ENCODE measurements at regions not wholly inside any gene's neighbourhood (a gene's known extent, or its start where the extent isn't known, plus 50 kb on each side); places are given as distances from the start of the nearest gene placed in this dataset.

- Histone ChIP-seq H3K4me3 (ENCODE audit: low read depth, low read length) (no peak overlapping the region), H3K9me3 (ENCODE audit: control insufficient read depth, insufficient read depth, low read depth, low read length) (no peaks in the 10 kb centered on the region), H3K27ac (ENCODE audit: extremely low read depth, low read depth, low read length) (no peak overlapping the region), H3K36me3 (ENCODE audit: control insufficient read depth in 2 of 2, insufficient read depth in 1 of 2, low read length in 2 of 2) (no peaks in the 10 kb centered on the region), H3K4me1 (ENCODE audit: control insufficient read depth, insufficient read depth, low read length) (no peaks in the 10 kb centered on the region)
- TF ChIP-seq ZNF555 (tag by site-specific recombination; conservative IDR thresholded peaks at IDR 0.05) (no peak), ZNF639 (tag by site-specific recombination; IDR thresholded peaks at IDR 0.05) (no peak), REST (tag by site-specific recombination; IDR thresholded peaks at IDR 0.05) (0 out of 2 replicates have a peak, but pooled peaks have one; percentile 34), ZNF561 (tag by site-specific recombination; IDR thresholded peaks at IDR 0.05; ENCODE audit: borderline replicate concordance) (no peak), ZNF24 (tag by site-specific recombination; IDR thresholded peaks at IDR 0.05) (no peak), ZFP37 (tag by site-specific recombination; IDR thresholded peaks at IDR 0.05) (no peak)
- ChIA-PET POLR2A (no interaction called here), CTCF (no interaction called here)
These were observed 156.8 kb upstream of the ADAMTS9 start for GRCh38 chr3:64844558-64844957.

- CTCF ChIA-PET = no interaction called here
- Histone ChIP-seq H3K4me3 (ENCODE audit: low read depth, low read length) (no peak overlapping the region), H3K36me3 (ENCODE audit: control insufficient read depth in 2 of 2, insufficient read depth in 1 of 2, low read length in 2 of 2) (no peaks in the 10 kb centered on the region), H3K9me3 (ENCODE audit: control insufficient read depth, insufficient read depth, low read depth, low read length) (no peaks in the 10 kb centered on the region), H3K4me1 (ENCODE audit: control insufficient read depth, insufficient read depth, low read length) (no peaks in the 10 kb centered on the region), H3K27ac (ENCODE audit: extremely low read depth, low read depth, low read length) (no peak overlapping the region)
- POLR2A ChIA-PET = no interaction called here
- TF ChIP-seq ZNF530 (tag by site-specific recombination; IDR thresholded peaks at IDR 0.05; ENCODE audit: low read depth) = no peak
- no peak for TF ChIP-seq ZNF701 (tag by site-specific recombination; IDR thresholded peaks at IDR 0.05)
- no peak for TF ChIP-seq ZNF704 (tag by site-specific recombination; IDR thresholded peaks at IDR 0.05)
- no peak for TF ChIP-seq KLF7 (tag by site-specific recombination; IDR thresholded peaks at IDR 0.05; ENCODE audit: borderline replicate concordance)
- TF ChIP-seq ZEB2 (tag by site-specific recombination; IDR thresholded peaks at IDR 0.05) = no peak
- no peak for TF ChIP-seq KLF16 (tag by site-specific recombination; IDR thresholded peaks at IDR 0.05)
- no peak for TF ChIP-seq HIC1 (tag by site-specific recombination; IDR thresholded peaks at IDR 0.05)
- TF ChIP-seq ZNF10 (tag by site-specific recombination; IDR thresholded peaks at IDR 0.05) = no peak
- TF ChIP-seq ZNF707 (tag by site-specific recombination; IDR thresholded peaks at IDR 0.05) = no peak
- TF ChIP-seq EGR2 (tag by site-specific recombination; IDR thresholded peaks at IDR 0.05; ENCODE audit: low read depth) = no peak
- no peak for TF ChIP-seq ZNF624 (tag by site-specific recombination; IDR thresholded peaks at IDR 0.05)
- no peak for TF ChIP-seq OVOL3 (tag by site-specific recombination; IDR thresholded peaks at IDR 0.05)
- TF ChIP-seq YY2 (tag by site-specific recombination; IDR thresholded peaks at IDR 0.05) = no peak
- TF ChIP-seq ZNF426 (tag by site-specific recombination; IDR thresholded peaks at IDR 0.05) = no peak
- no peak for TF ChIP-seq AEBP2 (tag by site-specific recombination; IDR thresholded peaks at IDR 0.05; ENCODE audit: borderline replicate concordance)
- no peak for TF ChIP-seq ZNF398 (tag by site-specific recombination; IDR thresholded peaks at IDR 0.05)
These were observed 150.4 kb upstream of the ADAMTS9 start for GRCh38 chr3:64837986-64838735.

All from HEK293 (cell line).